Suprapubic skin (tissue), 3 donors: ENCODE measurements at regions not wholly inside any gene's neighbourhood (a gene's known extent, or its start where the extent isn't known, plus 50 kb on each side); places are given as distances from the start of the nearest gene placed in this dataset.
"Not testable (repeated sequence)": the region's sequence is repeated elsewhere in the genome, so short reads cannot be mapped to it uniquely, and the experiment has no call there.

ENCODE experiments used
- CTCF ChIP-seq, 2 donors: fragments of 200-600 bp in 1 of 2; fragments of 450-650 bp in 1 of 2; sonication (generic) in 1 of 2; IDR thresholded peaks; one replicate each; pipeline ENCODE4 v1.5.1; 2016 to 2019; ENCODE audit warnings: antibody characterized with exemption in 2 of 2, mild to moderate bottlenecking in 1 of 2, moderate library complexity in 1 of 2
- POLR2A ChIP-seq, 2 donors: fragments of 450-650 bp; IDR thresholded peaks; one replicate each; pipeline ENCODE4 v1.6.1; 2017; ENCODE audit warnings: antibody characterized with exemption in 2 of 2, mild to moderate bottlenecking in 2 of 2, moderate library complexity in 2 of 2

DNA sequence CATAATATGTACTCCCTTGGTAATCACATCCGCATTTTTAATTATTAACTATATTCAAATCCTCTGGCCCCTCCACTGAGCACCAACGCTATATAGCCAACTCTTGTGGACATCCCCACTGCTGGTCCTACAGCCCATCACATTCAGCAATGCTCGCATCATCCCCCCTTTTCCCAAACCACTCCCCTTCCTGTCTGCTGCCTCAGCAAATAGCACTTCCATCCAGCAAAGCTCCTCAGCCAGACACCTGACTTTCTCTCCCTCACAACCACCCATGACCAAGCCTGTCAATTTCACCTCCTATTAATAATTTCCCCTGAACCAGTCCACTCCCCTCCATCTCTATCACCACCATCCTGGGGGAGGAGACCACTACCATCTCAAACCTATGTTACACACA, 65.5 kb upstream of the KIF2A start:
- TF ChIP-seq CTCF, POLR2A (IDR thresholded peaks at IDR 0.05): not testable (repeated sequence)
